ACC112 (cell line): ENCODE measurements at regions not wholly inside any gene's neighbourhood (a gene's known extent, or its start where the extent isn't known, plus 50 kb on each side); places are given as distances from the start of the nearest gene placed in this dataset.

Experiments
- H2AFZ ChIP-seq: fragments of 200-600 bp; sonication (generic); one replicate; pipeline ENCODE4 v1.6.0; 2017; ENCODE audit warnings: antibody characterized with exemption, low read length; ENCODE audit not compliant: unreplicated experiment
- H3K27ac ChIP-seq: fragments of 200-600 bp; sonication (generic); 2 replicates; pipeline ENCODE4 v1.5.1; 2014; ENCODE audit warnings: low read depth, mild to moderate bottlenecking, antibody characterized with exemption, low read length, moderate library complexity
- H3K27me3 ChIP-seq: fragments of 200-600 bp; sonication (generic); 2 replicates; pipeline ENCODE4 v1.6.1; 2014; ENCODE audit warnings: mild to moderate bottlenecking, antibody characterized with exemption, low read length, moderate library complexity, mixed read lengths; ENCODE audit not compliant: insufficient read depth
- H3K36me3 ChIP-seq: fragments of 200-600 bp; sonication (generic); 2 replicates; pipeline ENCODE4 v1.6.1; 2016; ENCODE audit warnings: mild to moderate bottlenecking, antibody characterized with exemption, low read length, moderate library complexity, mixed read lengths; ENCODE audit not compliant: insufficient read depth
- H3K4me1 ChIP-seq: fragments of 200-600 bp; sonication (generic); one replicate; pipeline ENCODE4 v1.6.1; 2016; ENCODE audit warnings: low read length, mixed read lengths; ENCODE audit not compliant: insufficient read depth, unreplicated experiment, control insufficient read depth
- H3K4me3 ChIP-seq: fragments of 200-600 bp; sonication (generic); 2 replicates; pipeline ENCODE4 v1.5.1; 2014; ENCODE audit warnings: mild to moderate bottlenecking, low read depth, low read length
- H3K79me2 ChIP-seq: fragments of 200-600 bp; sonication (generic); one replicate; pipeline ENCODE4 v1.6.0; 2016; ENCODE audit warnings: low read length; ENCODE audit not compliant: control insufficient read depth, unreplicated experiment, insufficient read depth

DNA sequence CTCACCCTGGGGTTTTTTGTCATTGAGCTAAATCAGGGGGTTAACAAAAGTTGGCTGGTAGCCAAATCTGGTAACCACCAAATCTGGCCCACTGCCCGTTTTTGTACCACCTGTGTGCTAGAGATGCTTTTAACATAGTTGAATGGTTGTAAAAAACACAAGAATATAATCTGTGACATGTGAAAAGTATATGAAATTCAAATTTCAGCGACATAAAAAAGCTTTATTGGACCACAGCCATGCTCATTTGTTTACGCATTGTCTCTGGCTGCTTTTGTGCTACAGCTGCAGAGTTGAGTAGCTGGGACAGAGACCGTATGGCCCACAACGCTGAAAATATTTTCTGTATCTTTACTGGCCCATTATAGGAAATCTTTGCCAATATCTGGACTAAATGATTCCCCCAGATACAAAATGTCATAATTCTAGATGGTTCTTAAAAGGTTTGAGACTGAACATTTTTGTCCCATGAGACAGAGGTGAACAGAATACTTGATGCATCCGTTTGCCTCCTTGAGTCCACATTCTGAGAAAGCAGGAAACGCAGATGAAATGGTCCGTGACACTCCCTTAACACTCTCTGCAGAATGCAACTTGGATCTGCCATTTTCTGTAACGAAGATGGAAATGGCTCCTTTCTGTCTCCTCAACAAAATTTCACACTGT is 120.9 kb upstream of the PDZRN3 start:
- H3K79me2 ChIP-seq, result no peaks in the 10 kb centered on the region
- no peak overlapping the region for H3K4me3 ChIP-seq
- no peaks in the 10 kb centered on the region for H3K27me3 ChIP-seq
- no peak overlapping the region for H3K27ac ChIP-seq
- H3K4me1 ChIP-seq, result no peaks in the 10 kb centered on the region
- no peak overlapping the region for H2AFZ ChIP-seq
- no peaks in the 10 kb centered on the region for H3K36me3 ChIP-seq

GRCh38 chr3:73743551-73743950 is 118.8 kb upstream of the PDZRN3 start:
- Histone ChIP-seq H3K79me2 (no peaks in the 10 kb centered on the region), H3K36me3 (no peaks in the 10 kb centered on the region), H3K4me1 (no peaks in the 10 kb centered on the region), H3K27me3 (no peaks in the 10 kb centered on the region), H2AFZ (peak overlapping the region; percentile 7), H3K27ac (no peak overlapping the region), H3K4me3 (no peak overlapping the region)

- Histone ChIP-seq H3K36me3 (no peaks in the 10 kb centered on the region), H3K27ac (no peak overlapping the region), H3K4me1 (no peaks in the 10 kb centered on the region), H3K79me2 (no peaks in the 10 kb centered on the region), H2AFZ (no peak overlapping the region), H3K27me3 (no peaks in the 10 kb centered on the region), H3K4me3 (no peak overlapping the region)
Measured at GRCh38 chr3:73739791-73740453, 115.2 kb upstream of the PDZRN3 start.

DNA sequence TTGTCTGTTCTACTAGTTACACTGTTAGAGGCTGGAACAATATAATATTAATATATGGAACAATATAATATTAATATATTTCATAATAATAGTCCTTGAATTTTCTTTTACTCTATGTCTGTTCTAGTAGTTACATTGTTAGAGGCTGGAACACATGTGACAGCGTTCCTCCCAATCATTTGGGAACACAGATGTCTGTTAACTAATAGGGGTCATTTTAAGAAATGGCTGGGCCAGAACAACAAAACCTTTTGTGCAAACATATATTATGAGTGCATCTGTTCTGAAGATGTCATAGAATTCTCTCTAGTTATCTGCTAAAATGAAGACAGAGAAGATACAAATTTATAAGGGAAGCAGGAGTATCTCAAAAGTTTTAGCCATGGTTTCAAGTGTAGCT is 114.0 kb upstream of the PDZRN3 start:
- Histone ChIP-seq H3K4me1 (no peaks in the 10 kb centered on the region), H3K79me2 (no peaks in the 10 kb centered on the region), H2AFZ (no peak overlapping the region), H3K36me3 (no peaks in the 10 kb centered on the region), H3K27ac (no peak overlapping the region), H3K4me3 (no peak overlapping the region), H3K27me3 (no peaks in the 10 kb centered on the region)

- Histone ChIP-seq H2AFZ (no peak overlapping the region), H3K27ac (no peak overlapping the region), H3K4me3 (no peak overlapping the region), H3K4me1 (no peaks in the 10 kb centered on the region), H3K36me3 (no peaks in the 10 kb centered on the region), H3K27me3 (no peaks in the 10 kb centered on the region), H3K79me2 (no peaks in the 10 kb centered on the region)
Measured at GRCh38 chr3:73734211-73735089, 109.7 kb upstream of the PDZRN3 start.

DNA sequence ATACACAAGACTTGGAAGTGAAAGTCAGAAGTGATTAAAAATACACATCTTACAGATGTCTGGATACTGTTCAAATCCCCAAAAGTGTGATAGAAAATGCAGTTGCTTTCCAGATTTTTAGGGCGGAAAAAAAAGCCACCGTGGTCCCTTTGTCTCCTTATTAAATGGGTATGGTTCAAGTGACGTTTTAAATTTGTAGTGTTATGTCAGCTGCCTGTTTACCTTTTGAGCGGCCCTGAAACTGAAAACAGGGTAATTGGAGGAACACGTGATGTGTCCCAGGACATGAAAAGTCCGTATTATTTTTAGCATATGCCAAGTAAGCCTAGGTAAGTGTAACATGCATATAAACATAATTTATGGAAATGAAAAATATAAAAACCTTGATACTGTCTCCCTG is 109.0 kb upstream of the PDZRN3 start:
- Histone ChIP-seq H2AFZ (no peak overlapping the region), H3K27ac (no peak overlapping the region), H3K4me3 (no peak overlapping the region), H3K4me1 (no peaks in the 10 kb centered on the region), H3K36me3 (no peaks in the 10 kb centered on the region), H3K27me3 (no peaks in the 10 kb centered on the region), H3K79me2 (no peaks in the 10 kb centered on the region)

DNA sequence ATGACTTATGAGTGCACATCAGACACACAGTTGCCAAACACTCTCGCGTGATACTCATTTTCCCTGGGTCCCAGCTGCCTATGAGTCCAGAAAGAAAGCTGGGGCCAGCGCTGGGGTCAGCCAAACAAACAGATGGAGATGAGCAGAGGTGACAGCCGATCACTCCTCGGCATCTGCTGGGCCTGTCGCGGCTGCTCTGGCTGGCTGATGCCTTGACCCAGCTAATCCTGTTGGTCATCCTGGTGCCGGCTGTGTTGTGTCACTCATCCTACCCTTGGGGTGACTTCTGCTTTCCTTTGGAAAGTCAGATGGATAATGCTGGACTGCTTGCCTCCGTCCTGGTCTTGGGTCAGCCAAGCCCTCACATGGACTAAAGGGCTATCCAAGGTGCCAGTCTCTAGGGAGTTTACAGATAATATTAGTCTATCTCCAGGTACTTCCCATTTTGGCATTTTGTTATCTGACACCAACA is 105.3 kb upstream of the PDZRN3 start:
- no peak overlapping the region for H2AFZ ChIP-seq

GRCh38 chr3:73727854-73728253 is 103.1 kb upstream of the PDZRN3 start:
- Histone ChIP-seq H3K36me3 (no peaks in the 10 kb centered on the region), H3K79me2 (no peaks in the 10 kb centered on the region), H3K27me3 (no peaks in the 10 kb centered on the region), H3K27ac (peak overlapping the region; percentile 63), H3K4me3 (no peak overlapping the region), H3K4me1 (peaks cover 22% of the 10 kb centered on the region), H2AFZ (peak overlapping the region; percentile 65)

More for the DNA sequence above, 105.3 kb upstream of the PDZRN3 start:
- Histone ChIP-seq H3K79me2 (no peaks in the 10 kb centered on the region), H3K27me3 (no peaks in the 10 kb centered on the region), H3K27ac (no peak overlapping the region), H3K36me3 (no peaks in the 10 kb centered on the region), H3K4me3 (no peak overlapping the region), H3K4me1 (peaks cover 22% of the 10 kb centered on the region)

GRCh38 chr3:73727117-73727821 is 102.5 kb upstream of the PDZRN3 start:
- H3K27ac ChIP-seq, result peak overlapping the region; percentile 63
- peak overlapping the region; percentile 7; the same call in 1 of the 2 replicates for H3K4me3 ChIP-seq
- H3K27me3 ChIP-seq, result no peaks in the 10 kb centered on the region
- peaks cover 22% of the 10 kb centered on the region for H3K4me1 ChIP-seq
- no peaks in the 10 kb centered on the region for H3K36me3 ChIP-seq
- no peaks in the 10 kb centered on the region for H3K79me2 ChIP-seq
- H2AFZ ChIP-seq, result peak overlapping the region; percentile 65

DNA sequence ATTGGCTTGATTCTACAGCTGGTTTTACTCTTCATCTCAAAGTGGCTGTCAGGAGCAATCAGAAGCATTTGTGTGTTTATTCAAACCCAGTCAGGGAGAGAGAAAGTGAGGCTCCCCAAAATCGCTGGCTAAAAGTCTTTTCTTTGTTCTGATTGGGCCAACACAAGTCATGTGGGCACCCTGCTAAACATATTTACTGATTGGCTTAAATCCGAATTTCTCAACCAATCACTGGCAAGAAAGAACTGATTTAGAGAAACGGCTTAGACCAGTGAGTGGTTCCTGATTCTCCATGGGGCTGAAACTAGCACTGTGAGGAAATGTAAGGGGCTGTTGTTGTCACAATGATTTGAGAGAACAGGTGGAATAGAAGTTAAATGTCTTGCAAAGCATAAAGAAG is 98.9 kb upstream of the PDZRN3 start:
- Histone ChIP-seq H3K79me2 (no peaks in the 10 kb centered on the region), H3K4me3 (no peak overlapping the region), H3K27ac (no peak overlapping the region)

More for the DNA sequence above, 98.9 kb upstream of the PDZRN3 start:
- Histone ChIP-seq H3K4me1 (peaks cover 38% of the 10 kb centered on the region), H2AFZ (no peak overlapping the region), H3K36me3 (no peaks in the 10 kb centered on the region), H3K27me3 (no peaks in the 10 kb centered on the region)
